ENCODE measurements at regions not wholly inside any gene's neighbourhood (a gene's known extent, or its start where the extent isn't known, plus 50 kb on each side); places are given as distances from the start of the nearest gene placed in this dataset.
"Not testable (repeated sequence)": the region's sequence is repeated elsewhere in the genome, so short reads cannot be mapped to it uniquely, and the experiment has no call there.

DNA sequence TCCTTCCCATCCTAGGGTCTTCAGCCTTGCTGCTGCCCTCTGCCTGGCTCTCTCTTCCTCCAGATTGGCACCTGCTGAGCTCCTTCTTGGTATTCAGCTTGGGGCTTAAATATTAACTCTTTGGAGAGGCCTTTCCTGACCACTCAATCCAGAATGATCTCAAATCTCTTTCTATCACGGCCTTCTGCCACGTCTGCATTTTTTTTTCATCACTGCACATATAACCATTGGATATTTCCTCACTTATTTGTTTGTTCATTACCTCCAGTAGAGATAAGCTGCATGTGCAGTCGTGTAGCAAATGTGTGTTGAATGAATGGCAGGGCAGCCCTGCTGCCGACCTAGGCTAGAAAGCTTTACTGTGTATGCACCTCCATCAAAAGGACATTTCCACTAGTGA lies 51.6 kb upstream of the MPP7 start:
- DNase-seq (ENCODE audit: low read depth in 4 of 4, low spot score in 1 of 4), result no peak

DNA sequence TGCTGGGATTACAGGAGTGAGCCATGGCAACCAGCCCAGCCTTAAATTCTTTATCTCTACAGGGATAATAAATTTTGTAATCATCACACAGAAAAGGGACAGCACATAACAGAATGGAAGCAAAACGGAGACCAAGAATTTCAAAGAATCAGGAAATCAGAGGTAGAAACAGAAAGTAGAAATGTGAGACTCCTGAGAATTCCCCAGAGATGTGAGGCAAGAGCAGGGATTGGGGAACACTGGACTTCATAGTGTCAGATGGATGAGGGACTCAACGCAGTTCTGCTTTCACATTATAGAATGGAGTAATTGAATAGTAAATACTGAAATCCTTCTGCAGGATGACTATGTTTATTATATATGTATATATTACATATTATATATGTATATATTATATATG lies 52.5 kb upstream of the MPP7 start:
- no peak for DNase-seq (ENCODE audit: low read depth in 4 of 4, low spot score in 1 of 4)

DNA sequence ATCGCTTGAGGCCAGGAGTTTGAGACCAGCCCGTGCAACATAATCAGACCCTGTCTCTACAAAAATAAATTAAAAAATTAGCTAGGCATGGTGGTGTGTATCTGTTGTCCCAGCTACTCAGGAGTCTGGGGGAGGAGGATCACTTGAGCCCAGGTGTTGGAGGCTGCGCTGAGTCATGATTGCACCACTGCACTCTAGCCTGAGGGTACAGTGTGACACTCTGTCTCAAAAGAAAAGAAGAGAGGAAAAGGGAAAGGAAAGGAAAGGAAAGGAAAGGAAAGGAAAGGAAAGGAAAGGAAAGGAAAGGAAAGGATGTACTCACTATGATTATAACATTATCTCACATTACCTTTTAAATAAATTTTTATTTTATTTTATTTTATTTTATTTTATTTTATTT lies 56.5 kb upstream of the MPP7 start:
- DNase-seq (ENCODE audit: low read depth in 4 of 4, low spot score in 1 of 4), result no peak

DNA sequence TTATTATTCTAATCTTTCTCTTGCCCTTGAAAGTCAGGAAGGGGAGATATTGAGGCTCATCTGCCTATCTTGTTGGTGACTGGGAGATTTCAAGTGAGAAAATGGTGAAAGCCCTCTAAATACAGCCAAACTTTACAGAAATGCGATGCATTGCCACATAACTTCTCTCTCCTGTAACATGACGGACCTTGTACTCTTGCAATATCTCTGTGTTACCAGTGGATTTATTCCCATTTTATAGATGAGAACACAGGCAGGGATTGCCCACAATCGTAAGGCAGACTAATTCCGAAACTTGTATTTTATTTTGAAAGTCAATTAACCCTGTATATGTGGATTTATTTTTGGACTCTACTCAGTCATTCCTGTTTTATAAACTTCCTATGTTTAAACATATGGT lies 57.3 kb upstream of the MPP7 start:
- DNase-seq (ENCODE audit: low read depth in 4 of 4, low spot score in 1 of 4), result no peak

DNA sequence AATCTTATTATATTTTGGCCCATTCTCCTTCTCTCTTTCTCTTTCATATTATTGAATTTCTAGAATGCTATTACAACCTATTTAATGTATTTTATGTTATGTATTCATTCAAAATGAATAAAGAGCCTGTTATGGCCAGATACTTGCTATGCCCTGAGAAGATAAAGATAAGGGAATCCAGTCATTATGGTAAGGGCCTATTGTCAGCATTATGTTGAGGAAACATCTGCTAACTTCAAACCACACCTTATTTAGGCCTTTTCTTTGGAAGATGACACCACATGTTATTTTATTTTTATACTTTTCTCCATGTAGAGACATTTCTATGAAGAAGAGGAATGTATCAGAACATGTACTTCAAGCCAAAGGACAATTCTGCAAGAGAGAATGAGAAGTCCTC lies 60.5 kb upstream of the MPP7 start:
- no peak for DNase-seq (ENCODE audit: low read depth in 4 of 4, low spot score in 1 of 4)

DNA sequence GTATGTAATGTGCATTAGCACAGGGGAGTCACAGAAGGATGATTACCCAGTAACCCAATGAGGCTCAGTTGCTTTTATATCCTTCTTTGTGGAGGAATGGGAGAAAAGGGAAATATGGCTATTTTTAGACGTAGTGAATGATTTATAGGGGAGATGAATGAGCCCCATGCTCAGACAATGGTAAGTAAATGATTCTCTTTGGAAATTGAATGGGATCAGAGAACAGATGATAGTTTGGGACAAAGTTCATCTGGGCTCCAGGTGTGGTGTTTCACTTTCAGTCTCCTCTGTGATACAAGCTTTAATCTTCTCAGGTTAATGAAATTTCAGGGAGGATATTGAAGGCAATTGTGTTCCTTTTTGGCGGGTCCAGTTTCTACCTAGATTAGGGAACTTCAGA lies 63.0 kb upstream of the MPP7 start:
- DNase-seq (ENCODE audit: low read depth in 4 of 4, low spot score in 1 of 4), result no peak

DNA sequence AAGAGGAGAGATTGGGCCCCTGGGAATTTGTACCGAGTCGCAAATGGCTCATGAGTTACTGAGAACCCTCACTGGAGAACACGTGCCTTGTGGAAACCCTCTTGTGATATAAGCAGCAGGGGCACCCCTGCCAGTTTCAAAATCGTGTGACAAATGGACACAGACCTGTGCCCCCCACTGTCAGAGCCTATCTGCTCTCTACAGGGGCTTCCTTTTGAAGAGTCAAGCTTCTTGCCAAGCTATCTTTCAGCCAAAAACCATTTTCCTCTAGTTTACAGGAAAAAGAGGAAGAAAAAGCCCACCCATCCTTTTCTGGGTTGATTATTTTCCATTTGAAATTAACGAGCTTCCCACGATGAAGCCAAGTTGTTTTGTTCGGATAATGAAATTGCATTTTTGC lies 64.1 kb upstream of the MPP7 start:
- DNase-seq (ENCODE audit: low read depth in 4 of 4, low spot score in 1 of 4), result no peak

DNA sequence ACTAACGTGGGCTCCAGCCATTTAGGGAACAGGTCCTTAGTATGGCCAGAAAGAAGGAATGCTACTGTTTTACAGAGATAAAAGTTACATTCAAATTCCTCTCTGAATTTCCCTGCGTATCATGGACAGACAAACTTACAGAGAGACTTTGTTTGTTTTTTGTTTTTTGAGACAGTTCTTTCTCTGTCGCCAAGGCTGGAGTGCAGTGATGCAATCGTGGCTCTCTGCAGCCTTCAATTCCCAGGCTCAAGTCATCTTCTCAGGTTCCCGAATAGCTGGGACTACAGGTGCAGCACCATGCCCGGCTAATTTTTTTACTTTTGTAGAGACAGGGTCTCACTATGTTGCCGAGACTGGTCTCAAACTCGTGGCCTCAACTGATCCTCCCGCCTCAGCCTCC lies 64.5 kb upstream of the MPP7 start:
- DNase-seq (ENCODE audit: low read depth in 4 of 4, low spot score in 1 of 4), result no peak

DNA sequence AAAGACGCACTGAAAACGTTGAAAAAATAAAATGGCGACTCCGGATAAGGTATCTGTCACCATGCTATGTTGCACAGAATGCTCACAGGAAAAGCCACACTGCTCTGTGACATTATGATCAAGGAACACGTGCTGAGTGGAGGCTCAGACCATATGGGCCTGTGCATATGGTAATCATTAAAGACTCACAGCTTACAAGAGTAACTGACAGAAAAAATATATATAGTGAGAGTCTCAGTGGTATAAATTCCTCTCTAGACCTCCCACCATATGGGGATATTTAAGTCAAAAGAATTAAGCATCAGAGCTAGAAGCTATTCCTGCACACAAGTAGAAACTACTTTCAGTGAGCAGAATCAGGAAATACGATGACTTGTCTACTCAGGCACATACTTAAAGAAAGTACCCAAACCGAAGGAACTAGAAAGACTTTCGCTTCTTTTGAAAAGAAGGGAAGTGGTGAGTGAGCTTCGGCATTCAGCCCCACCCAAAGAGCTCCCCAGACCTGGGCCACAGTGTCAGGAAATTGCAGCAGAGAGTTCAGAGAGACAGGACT lies 65.1 kb upstream of the MPP7 start:
- DNase-seq (ENCODE audit: low read depth in 4 of 4, low spot score in 1 of 4), result peak; percentile 11 to 28 (median 18)

DNA sequence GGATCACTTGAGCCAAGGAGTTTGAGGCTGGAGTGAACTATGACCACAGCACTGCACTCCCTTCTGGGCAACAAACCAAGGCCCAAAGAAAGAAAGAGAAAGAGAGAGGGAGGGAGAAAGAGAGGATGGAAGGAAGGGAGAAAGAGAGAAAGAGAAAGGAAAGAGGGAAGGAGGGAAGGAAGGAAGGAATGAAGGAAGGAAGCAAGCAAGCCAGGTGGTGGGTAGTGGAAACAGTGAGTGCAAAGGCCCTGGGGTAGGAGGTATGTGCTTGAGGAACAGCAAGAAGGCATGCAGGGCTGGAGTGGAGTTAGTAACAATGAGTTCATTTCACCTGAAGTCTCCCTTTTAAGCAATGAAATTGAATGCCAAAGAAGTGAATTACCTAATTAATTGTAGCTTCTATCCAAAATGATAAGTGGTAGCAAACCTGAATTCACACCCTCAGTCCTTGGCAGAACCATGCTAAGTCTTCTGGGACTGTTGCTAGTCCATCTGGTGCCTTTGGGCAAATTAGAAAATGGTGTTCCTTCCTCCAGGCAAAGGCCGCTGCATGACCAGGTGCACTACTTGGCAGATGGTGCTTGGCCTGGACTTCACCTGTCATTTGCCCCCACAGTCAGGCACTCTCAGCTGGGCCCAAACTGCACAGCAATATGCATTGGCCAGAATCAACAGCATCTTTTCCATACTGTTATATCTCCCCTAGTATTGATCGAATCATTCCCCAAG lies 67.4 kb upstream of the MPP7 start:
- DNase-seq (ENCODE audit: low read depth in 4 of 4, low spot score in 1 of 4), result no peak

DNA sequence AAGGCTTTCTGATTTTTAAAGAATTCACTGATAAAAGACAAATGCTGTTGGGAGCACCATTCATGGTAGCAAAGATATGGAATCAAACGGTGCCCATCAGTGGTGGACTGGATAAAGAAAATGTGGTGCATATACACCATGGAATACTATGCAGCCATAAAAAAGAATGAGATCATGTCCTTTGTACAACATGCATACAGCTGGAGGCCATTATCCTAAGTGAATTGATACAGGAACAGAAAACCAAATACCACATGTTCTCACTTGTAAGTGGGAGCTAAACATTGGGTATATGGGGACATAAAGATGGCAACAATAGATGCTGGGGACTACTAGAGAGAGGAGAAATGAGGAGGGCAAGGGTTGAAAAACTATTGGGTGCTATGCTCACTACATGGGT lies 68.8 kb upstream of the MPP7 start:
- DNase-seq (ENCODE audit: low read depth in 4 of 4, low spot score in 1 of 4), result not testable (repeated sequence)

DNA sequence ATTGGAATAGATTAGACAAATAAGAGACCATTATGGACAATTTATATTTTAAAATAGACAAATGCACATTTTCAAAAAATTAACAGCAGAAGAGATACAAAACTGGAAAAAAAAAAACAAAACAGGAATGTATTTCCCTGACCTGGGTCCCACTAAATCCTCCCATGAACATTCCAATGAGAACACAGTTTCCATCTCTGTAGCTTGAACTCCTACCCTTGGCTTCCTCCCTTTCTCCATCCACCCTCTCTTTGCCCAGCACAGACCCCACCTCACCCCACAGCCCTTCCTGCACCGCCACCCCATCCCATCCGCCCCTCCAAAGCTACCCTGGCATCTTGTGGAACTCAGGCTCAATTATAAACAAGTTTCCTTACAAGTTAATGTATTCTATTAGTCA lies 71.2 kb upstream of the MPP7 start:
- no peak for DNase-seq (ENCODE audit: low read depth in 4 of 4, low spot score in 1 of 4)

DNA sequence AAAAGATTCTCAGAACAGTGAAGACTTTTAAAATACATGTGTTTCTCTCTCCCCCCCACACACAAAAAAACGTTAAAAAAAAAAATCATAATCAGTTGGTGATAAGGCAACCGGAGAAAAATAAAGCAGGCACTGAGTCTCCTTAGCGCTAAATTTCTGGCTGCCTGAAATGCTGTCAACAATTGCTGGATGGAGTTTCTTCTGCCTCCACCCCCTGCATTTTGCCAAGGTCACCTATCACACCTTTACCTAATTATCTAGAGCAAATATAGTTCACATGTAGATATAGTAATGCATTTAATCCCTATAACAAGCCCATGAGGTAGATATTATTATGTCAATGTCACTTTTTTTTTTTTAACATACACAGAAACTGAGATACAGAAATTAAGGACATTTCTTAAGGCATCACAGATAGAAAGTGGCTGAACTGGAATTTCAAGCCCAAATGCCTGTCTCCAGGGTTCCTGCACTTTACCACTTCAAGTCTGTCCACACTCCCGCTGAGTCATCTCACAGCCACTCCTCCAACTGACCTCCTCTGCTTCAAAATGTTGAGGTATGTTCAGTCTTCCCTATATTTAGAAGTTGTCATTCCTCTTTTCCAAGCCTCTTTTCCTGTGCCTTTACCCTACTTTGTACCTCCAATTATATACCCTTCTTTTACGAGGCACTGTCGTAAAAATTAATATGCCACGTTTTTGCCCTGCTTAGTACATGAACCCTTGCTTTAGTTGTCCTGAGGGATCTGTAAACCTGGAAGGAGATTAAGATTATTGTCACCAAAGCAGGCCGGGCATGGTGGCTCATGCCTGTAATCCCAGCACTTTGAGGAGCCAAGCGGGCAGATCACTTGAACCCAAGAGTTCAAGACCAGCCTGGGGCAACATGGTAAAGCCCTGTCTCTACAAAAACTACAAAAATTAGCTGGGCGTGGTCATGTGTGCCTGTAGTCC lies 72.8 kb upstream of the MPP7 start:
- no peak for DNase-seq (ENCODE audit: low read depth in 4 of 4, low spot score in 1 of 4)

DNA sequence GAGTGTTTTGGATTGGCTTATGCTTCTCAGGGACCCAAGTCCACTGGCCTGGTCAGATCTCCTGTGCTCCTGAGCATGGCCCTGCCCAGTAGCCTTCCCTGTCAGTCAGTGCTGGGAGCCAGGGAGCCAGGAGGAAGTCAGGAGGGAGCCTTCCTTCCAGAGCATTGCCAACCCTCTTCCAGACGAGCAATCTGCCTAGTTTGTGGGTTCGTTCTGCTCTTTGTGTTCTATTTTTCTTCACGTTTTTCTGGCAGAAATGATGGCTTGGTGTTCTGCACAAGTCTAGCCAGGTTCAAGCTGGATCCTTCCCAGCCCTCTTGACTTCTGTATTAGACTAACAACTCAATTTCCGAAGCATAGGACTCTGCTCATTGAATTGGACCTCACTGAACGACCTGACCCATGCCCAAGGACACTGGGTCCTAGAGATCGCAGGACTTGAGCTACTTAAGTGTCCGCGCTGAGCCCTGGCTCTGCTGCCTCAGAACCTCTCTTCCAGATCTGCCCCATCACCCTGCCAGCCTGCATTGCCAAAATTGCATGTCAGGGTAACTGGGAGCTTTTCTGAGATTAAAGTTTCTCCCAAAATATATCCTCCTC lies 76.2 kb upstream of the MPP7 start:
- no peak for DNase-seq (ENCODE audit: low read depth in 4 of 4, low spot score in 1 of 4)

DNA sequence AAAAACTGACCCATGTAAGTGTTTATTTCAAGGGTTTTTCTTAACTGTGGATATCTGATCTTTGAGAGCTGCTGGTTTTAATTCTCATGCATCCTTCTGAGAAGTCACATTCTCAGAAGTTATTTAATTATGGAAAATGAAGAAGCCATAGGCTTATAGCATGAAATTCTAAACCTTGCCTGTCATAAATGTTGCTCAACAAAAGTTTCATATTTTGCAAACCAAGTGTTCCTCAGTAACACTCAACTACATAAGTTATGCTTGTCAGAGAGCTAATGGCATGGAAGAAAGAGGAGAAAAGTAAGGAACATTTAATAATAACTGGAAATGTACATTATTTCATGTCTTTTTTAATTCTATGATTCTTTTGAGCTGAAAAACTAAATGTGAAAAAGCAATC lies 78.6 kb upstream of the MPP7 start:
- no peak for DNase-seq (ENCODE audit: low read depth in 4 of 4, low spot score in 1 of 4)

DNA sequence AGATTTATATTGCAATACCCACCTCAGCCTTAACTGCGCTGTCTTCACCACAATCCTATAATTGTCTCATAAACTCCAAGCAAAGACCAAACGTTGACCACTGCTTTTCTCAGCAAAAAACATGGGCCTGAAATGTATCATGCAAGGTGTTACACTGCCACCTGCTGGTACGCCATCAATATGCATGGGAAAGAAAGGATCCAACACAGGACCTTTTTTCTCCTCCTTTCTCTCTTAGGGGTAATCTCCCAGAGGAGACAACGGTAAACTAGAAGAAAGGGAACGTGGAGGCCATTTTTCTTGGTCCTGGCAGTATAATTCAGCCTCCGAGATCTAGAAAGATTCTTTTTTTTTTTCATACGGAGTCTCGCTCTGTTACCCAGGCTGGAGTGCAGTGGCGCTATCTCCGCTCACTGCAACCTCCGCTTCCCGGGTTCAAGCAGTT lies 79.1 kb upstream of the MPP7 start:
- DNase-seq (ENCODE audit: low read depth in 4 of 4, low spot score in 1 of 4), result peak; percentile 65 to 76 (median 69)

DNA sequence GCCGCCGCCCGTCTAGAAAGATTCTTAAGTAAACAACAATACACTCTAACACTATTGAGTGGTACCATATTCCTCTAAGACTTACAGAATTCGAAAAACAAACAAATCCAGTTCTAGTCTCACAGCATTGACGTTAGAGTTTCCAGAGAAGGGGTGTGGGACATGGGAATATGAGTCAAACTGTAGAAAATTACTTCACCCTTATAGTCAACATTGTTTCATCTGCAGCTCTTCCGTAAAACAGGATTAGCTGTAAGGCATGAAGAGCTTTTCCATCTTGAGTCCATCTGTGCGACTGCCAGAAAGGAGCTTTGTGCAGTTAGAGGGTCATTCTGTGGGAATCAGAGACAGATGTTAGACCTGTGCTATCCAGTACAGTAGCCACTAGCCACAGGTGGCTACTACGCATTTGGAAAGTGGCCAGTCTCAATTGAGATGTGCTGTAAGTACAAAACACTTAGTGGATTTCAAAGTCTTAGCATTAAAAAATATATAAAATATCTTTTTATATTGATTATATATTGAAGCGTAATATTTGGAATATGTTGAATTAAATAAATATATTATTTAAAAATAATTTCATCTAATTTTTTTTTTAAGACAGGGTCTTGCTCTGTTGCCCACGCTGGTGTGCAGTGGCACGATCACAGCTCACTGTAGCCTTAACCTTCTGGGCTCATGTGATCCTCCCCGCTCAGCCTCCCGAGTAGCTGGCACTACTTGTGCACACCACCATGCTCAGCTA lies 79.8 kb upstream of the MPP7 start:
- no peak for DNase-seq (ENCODE audit: low read depth in 4 of 4, low spot score in 1 of 4)

DNA sequence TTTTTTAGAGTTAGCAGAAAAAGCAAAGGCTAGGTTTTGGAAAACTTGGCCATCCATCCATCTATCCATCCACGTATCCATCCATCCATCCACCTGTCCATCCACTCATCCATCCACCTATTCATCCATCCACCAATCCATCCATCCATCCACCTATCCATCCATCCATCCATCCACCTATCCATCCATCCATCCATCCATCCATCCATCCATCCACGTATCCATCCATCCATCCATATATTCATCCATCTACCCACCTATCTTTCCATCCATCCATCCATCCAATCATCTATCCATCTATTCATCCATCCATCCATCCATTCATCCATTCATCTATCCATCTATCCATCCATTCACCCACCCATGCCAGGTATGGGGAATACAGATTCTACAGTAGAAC lies 81.7 kb upstream of the MPP7 start:
- no peak for DNase-seq (ENCODE audit: low read depth in 4 of 4, low spot score in 1 of 4)

DNA sequence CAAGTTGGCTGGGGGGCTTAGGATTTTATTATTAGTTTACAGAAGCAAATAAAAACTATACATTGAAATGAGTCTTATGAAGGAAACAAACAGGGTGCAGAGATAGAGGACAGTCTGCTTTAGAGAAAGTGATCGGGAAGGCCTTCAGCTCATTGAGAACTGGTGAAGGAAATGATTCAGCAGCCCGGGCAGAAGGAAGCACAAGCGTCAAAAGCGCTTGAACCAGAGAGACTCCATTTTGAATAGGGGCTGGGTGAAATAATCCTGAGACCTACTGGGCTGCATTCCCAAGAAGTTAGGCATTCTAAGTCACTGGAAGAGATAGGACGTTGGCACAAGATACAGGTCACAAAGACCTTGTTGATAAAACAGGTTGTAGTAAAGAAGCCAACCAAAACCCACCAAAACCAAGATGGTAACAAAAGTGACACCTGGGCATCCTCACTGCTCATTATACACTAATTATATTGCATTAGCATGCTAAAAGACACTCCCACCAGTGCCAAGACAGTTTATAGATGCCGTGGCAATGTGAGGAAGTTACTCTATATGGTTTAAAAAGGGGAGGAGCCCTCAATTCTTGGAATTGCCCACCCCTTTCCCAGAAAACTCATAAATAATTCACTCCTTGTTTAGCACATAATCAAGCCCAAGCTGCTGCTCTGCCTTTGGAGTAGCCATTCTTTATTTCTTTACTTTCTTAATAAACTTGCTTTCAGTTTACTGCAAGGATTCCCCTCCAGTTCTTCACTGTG lies 83.1 kb upstream of the MPP7 start:
- no peak for DNase-seq (ENCODE audit: low read depth in 4 of 4, low spot score in 1 of 4)

DNA sequence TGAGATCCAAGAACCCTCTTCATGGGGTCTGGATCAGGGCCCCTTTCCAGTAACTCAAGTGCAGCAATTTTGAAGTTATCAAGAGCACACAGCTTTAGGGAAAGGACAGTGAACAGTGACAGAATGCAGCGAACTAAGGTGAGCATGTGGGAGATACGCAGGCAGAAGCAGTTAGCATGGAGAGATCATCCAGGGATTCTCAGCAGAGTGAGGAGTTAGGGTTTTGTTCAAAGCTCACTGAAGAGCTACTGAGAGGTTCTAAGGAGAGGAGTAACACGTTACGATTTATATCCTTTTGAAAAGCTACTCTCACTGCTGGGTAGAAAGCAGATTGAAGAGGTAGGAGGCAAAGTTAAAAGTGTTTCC lies 83.6 kb upstream of the MPP7 start:
- DNase-seq (ENCODE audit: low read depth in 4 of 4, low spot score in 1 of 4), result no peak

Measured in stimulated activated CD4-positive, alpha-beta T cell treated with anti-CD3 and anti-CD28 coated beads, Interleukin-1b, Interleukin-23, amount 100 ng/mL, for 24 hours (primary cell).